SK-N-SH (cell line): ENCODE measurements at regions not wholly inside any gene's neighbourhood (a gene's known extent, or its start where the extent isn't known, plus 50 kb on each side); places are given as distances from the start of the nearest gene placed in this dataset.

Source experiments
- FOXM1 ChIP-seq: IDR thresholded peaks from 2 replicates; pipeline ENCODE4 v1.4.0; 2012; ENCODE audit warnings: low read depth, mild to moderate bottlenecking
- NFIC ChIP-seq: IDR thresholded peaks from 2 replicates; pipeline ENCODE4 v1.4.0; 2012; ENCODE audit warnings: borderline replicate concordance
- NRF1 ChIP-seq: IDR thresholded peaks from 2 replicates; pipeline ENCODE4 v1.6.1; 2012; ENCODE audit warnings: low read depth, mild to moderate bottlenecking, low read length
- RAD21 ChIP-seq: IDR thresholded peaks from 2 replicates; pipeline ENCODE4 v1.6.1; 2012; ENCODE audit warnings: mild to moderate bottlenecking, low read length
- ZBTB33 ChIP-seq: IDR thresholded peaks from 2 replicates; pipeline ENCODE4 v1.4.0; 2012; ENCODE audit warnings: low read depth, borderline replicate concordance
- small RNA-seq, 7 experiments: library from RNA; depleted of rRNA; stranded (forward); fragments of <200 nt; gene quantifications; one replicate each; pipeline ENCODE3, GENCODE V24; 2012
- TF ChIP-seq, protein P1 (sequence below): fragments of 200-600 bp; sonication (generic); IDR thresholded peaks from 2 replicates; pipeline ENCODE4 v1.6.1; 2017; ENCODE audit warnings: antibody characterized with exemption, mild to moderate bottlenecking, moderate library complexity
- TF ChIP-seq, protein P2 (sequence below): IDR thresholded peaks from 2 replicates; pipeline ENCODE4 v1.4.0; 2012; ENCODE audit warnings: low read depth

DNA sequence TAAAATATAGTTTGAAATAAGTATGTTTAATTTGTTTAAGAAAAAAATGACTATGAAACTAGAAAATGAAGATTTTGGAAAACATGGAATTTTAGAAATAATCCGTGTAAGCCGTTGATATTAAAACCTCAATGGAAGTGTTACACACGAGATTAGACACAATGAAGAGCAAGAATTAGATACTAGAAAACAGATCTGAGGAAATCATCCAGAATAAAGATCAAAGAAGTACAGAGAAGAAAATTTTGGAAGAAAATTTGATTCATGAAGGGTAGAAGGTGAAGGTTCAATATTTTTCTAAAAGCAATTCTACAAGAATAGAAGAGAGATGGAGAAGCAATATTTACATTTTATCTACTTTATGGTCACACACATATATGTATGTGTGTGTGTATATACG lies 52.5 kb upstream of the SATB1 start (continued):
- TF ChIP-seq, protein P1, sequence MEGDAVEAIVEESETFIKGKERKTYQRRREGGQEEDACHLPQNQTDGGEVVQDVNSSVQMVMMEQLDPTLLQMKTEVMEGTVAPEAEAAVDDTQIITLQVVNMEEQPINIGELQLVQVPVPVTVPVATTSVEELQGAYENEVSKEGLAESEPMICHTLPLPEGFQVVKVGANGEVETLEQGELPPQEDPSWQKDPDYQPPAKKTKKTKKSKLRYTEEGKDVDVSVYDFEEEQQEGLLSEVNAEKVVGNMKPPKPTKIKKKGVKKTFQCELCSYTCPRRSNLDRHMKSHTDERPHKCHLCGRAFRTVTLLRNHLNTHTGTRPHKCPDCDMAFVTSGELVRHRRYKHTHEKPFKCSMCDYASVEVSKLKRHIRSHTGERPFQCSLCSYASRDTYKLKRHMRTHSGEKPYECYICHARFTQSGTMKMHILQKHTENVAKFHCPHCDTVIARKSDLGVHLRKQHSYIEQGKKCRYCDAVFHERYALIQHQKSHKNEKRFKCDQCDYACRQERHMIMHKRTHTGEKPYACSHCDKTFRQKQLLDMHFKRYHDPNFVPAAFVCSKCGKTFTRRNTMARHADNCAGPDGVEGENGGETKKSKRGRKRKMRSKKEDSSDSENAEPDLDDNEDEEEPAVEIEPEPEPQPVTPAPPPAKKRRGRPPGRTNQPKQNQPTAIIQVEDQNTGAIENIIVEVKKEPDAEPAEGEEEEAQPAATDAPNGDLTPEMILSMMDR = no peak
- no peak for TF ChIP-seq RAD21
- TF ChIP-seq, protein P2, sequence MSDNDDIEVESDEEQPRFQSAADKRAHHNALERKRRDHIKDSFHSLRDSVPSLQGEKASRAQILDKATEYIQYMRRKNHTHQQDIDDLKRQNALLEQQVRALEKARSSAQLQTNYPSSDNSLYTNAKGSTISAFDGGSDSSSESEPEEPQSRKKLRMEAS = no peak
- no peak for TF ChIP-seq ZBTB33
- TF ChIP-seq NFIC = no peak
- TF ChIP-seq NRF1 = no peak
- no peak for TF ChIP-seq FOXM1

Small RNAs in the stretch of these regions (small RNA-seq; reads per million reads assigned to genes)
- 0 to 0.10 (median 0) reads per million in 7 experiments for gene RNU6-138P
